ENCODE measurements at regions not wholly inside any gene's neighbourhood (a gene's known extent, or its start where the extent isn't known, plus 50 kb on each side); places are given as distances from the start of the nearest gene placed in this dataset.

- no peak for DNase-seq (ENCODE audit: low read depth)
These were observed 249.4 kb upstream of the TNC start for GRCh38 chr9:115367321-115367720.

GRCh38 chr9:115367780-115368525, 250.0 kb upstream of the TNC start:
- peak; percentile 13 for DNase-seq (ENCODE audit: low read depth)

- peak; percentile 74 for DNase-seq (ENCODE audit: low read depth)
These were observed 251.5 kb upstream of the TNC start for GRCh38 chr9:115369322-115369957.

- DNase-seq (ENCODE audit: low read depth): peak; percentile 75
These were observed 255.2 kb upstream of the TNC start for GRCh38 chr9:115373000-115373709.

- no peak for DNase-seq (ENCODE audit: low read depth)
These were observed 255.7 kb upstream of the TNC start for GRCh38 chr9:115373710-115374045.

- DNase-seq (ENCODE audit: low read depth): no peak
These were observed 256.8 kb upstream of the TNC start for GRCh38 chr9:115374724-115375268.

- DNase-seq (ENCODE audit: low read depth): no peak
These were observed 260.3 kb upstream of the TNC start for GRCh38 chr9:115378241-115378640.

- DNase-seq (ENCODE audit: low read depth): no peak
These were observed 260.8 kb upstream of the TNC start for GRCh38 chr9:115378758-115379157.

GRCh38 chr9:115379719-115380118, 261.8 kb upstream of the TNC start:
- DNase-seq (ENCODE audit: low read depth): no peak

GRCh38 chr9:115382865-115383264, 264.9 kb upstream of the TNC start:
- DNase-seq (ENCODE audit: low read depth): no peak

GRCh38 chr9:115385383-115386122, 267.6 kb upstream of the TNC start:
- DNase-seq (ENCODE audit: low read depth): no peak

- no peak for DNase-seq (ENCODE audit: low read depth)
These were observed 269.2 kb upstream of the TNC start for GRCh38 chr9:115386963-115387770.

GRCh38 chr9:115391168-115391825, 273.3 kb upstream of the TNC start:
- no peak for DNase-seq (ENCODE audit: low read depth)

- no peak for DNase-seq (ENCODE audit: low read depth)
These were observed 276.2 kb upstream of the TNC start for GRCh38 chr9:115393976-115394775.

- DNase-seq (ENCODE audit: low read depth): no peak
These were observed 277.6 kb upstream of the TNC start for GRCh38 chr9:115395511-115396021.

- no peak for DNase-seq (ENCODE audit: low read depth)
These were observed 278.1 kb upstream of the TNC start for GRCh38 chr9:115396071-115396529.

GRCh38 chr9:115397591-115398312, 279.8 kb upstream of the TNC start:
- no peak for DNase-seq (ENCODE audit: low read depth)

- no peak for DNase-seq (ENCODE audit: low read depth)
These were observed 280.3 kb upstream of the TNC start for GRCh38 chr9:115398313-115398650.

GRCh38 chr9:115398996-115399395, 281.0 kb upstream of the TNC start:
- no peak for DNase-seq (ENCODE audit: low read depth)

Data from fibroblast of the conjunctiva (primary cell).